HEK293 (cell line): ENCODE measurements at regions not wholly inside any gene's neighbourhood (a gene's known extent, or its start where the extent isn't known, plus 50 kb on each side); places are given as distances from the start of the nearest gene placed in this dataset.

ENCODE experiments used
- CTCF ChIA-PET: fragments of 350-600 bp; formaldehyde crosslinking; extraction: SDS; loops from one replicate; lab custom pipeline; 2021; ENCODE audit warnings: antibody characterized with exemption; lab: Yijun Ruan, JAX
- POLR2A ChIA-PET: fragments of 300-600 bp; formaldehyde crosslinking; extraction: SDS; loops from one replicate; lab custom pipeline; 2020; ENCODE audit warnings: antibody characterized with exemption, inconsistent platforms; lab: Yijun Ruan, JAX
- H3K27ac ChIP-seq: fragments of 200-500 bp; sonication (Bioruptor generic); 2 replicates; pipeline ENCODE4 v1.5.1; 2014; ENCODE audit warnings: low read depth, low read length, control low read depth, inconsistent platforms; ENCODE audit errors: extremely low read depth
- H3K36me3 ChIP-seq, 2 experiments: fragments of 200-500 bp in 1 of 2; sonication (Bioruptor generic) in 1 of 2; 1 replicate in 1 of 2; 2 replicates in 1 of 2; pipeline ENCODE4 v1.5.1; 2014 to 2017; ENCODE audit warnings: inconsistent platforms in 2 of 2, low read length in 2 of 2; ENCODE audit not compliant: control insufficient read depth in 2 of 2, insufficient read depth in 1 of 2
- H3K4me1 ChIP-seq: fragments of 200-500 bp; sonication (Bioruptor generic); 2 replicates; pipeline ENCODE4 v1.5.1; 2014; ENCODE audit warnings: mild to moderate bottlenecking, low read length, inconsistent platforms; ENCODE audit not compliant: control insufficient read depth, insufficient read depth
- H3K4me3 ChIP-seq: 2 replicates; pipeline ENCODE4 v1.5.1; 2011; ENCODE audit warnings: low read depth, mild to moderate bottlenecking, control low read depth, low read length, moderate library complexity
- H3K9me3 ChIP-seq: fragments of 200-500 bp; sonication (Bioruptor generic); 2 replicates; pipeline ENCODE4 v1.5.1; 2014; ENCODE audit warnings: low read depth, low read length, inconsistent platforms; ENCODE audit not compliant: control insufficient read depth, insufficient read depth
- ATF2 ChIP-seq: fragments of 450-650 bp; formaldehyde crosslinking; IDR thresholded peaks from 2 replicates; pipeline ENCODE4 v1.5.1; 2016; ENCODE audit warnings: missing biosample characterization, missing genetic modification characterization, low read depth
- BCL11B ChIP-seq: fragments of 450-650 bp; formaldehyde crosslinking; IDR thresholded peaks from 2 replicates; pipeline ENCODE4 v1.5.1; 2016; ENCODE audit warnings: low read depth, missing biosample characterization, missing genetic modification characterization
- GLIS2 ChIP-seq: fragments of 450-650 bp; formaldehyde crosslinking; IDR thresholded peaks from 2 replicates; pipeline ENCODE4 v1.5.1; 2016; ENCODE audit warnings: missing biosample characterization, missing genetic modification characterization
- KLF9 ChIP-seq: fragments of 450-650 bp; formaldehyde crosslinking; IDR thresholded peaks from 2 replicates; pipeline ENCODE4 v1.5.1; 2016; ENCODE audit warnings: missing biosample characterization, missing genetic modification characterization, low read depth
- PRDM2 ChIP-seq: fragments of 450-650 bp; formaldehyde crosslinking; IDR thresholded peaks from 2 replicates; pipeline ENCODE4 v1.5.1; 2016; ENCODE audit warnings: missing biosample characterization, missing genetic modification characterization, borderline replicate concordance
- ZBTB20 ChIP-seq: fragments of 450-650 bp; formaldehyde crosslinking; IDR thresholded peaks from 2 replicates; pipeline ENCODE4 v1.5.1; 2016; ENCODE audit warnings: missing biosample characterization, missing genetic modification characterization
- ZBTB8A ChIP-seq: fragments of 450-650 bp; formaldehyde crosslinking; IDR thresholded peaks from 2 replicates; pipeline ENCODE4 v1.5.1; 2016; ENCODE audit warnings: missing biosample characterization, missing genetic modification characterization
- ZNF513 ChIP-seq: fragments of 450-650 bp; IDR thresholded peaks from 2 replicates; pipeline ENCODE4 v1.5.1; 2018; ENCODE audit warnings: missing biosample characterization, missing genetic modification characterization
- ZNF621 ChIP-seq: fragments of 450-650 bp; formaldehyde crosslinking; IDR thresholded peaks from 2 replicates; pipeline ENCODE4 v1.5.1; 2017; ENCODE audit warnings: missing biosample characterization, missing genetic modification characterization
- ZNF692 ChIP-seq: fragments of 450-650 bp; formaldehyde crosslinking; IDR thresholded peaks from 2 replicates; pipeline ENCODE4 v1.5.1; 2016; ENCODE audit warnings: missing biosample characterization, missing genetic modification characterization
- ZSCAN23 ChIP-seq: fragments of 450-650 bp; formaldehyde crosslinking; IDR thresholded peaks from 2 replicates; pipeline ENCODE4 v1.5.1; 2016; ENCODE audit warnings: missing biosample characterization, missing genetic modification characterization
- TF ChIP-seq, protein P1 (sequence below): fragments of 450-650 bp; formaldehyde crosslinking; IDR thresholded peaks from 2 replicates; pipeline ENCODE4 v1.5.1; 2017; ENCODE audit warnings: missing biosample characterization, missing genetic modification characterization
- TF ChIP-seq, protein P2 (sequence below): fragments of 450-650 bp; formaldehyde crosslinking; IDR thresholded peaks from 2 replicates; pipeline ENCODE4 v1.5.1; 2017; ENCODE audit warnings: missing biosample characterization, missing genetic modification characterization

DNA sequence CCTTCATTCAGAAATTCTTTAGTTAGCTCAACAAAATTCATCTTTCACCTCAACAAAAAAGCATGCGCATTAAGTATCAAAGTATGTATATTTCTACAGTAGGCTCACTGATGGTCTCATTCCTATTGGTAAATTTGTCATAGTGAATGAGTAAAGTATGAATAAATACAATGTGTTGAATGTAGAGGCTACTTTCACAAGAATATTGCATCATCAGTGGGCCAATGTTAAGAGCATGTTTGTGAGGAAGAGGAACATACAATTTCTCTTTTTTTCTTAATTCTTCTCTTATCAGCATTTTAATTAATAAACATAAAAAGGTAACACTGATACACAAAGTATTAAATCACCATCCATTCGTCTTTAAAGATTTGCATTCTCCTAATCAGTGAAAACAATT lies 505.1 kb downstream of the CETN3 start:
- Histone ChIP-seq H3K27ac (no peak overlapping the region), H3K36me3 (no peaks in the 10 kb centered on the region), H3K4me1 (no peaks in the 10 kb centered on the region), H3K4me3 (no peak overlapping the region), H3K9me3 (no peaks in the 10 kb centered on the region)
- ChIA-PET CTCF (no interaction called here), POLR2A (no interaction called here)
- TF ChIP-seq PRDM2 (tag by site-specific recombination) (no peak), ZBTB20 (no peak), KLF9 (no peak), ZSCAN23 (no peak), ZNF513 (tag by site-specific recombination) (no peak)
- TF ChIP-seq, protein P1, sequence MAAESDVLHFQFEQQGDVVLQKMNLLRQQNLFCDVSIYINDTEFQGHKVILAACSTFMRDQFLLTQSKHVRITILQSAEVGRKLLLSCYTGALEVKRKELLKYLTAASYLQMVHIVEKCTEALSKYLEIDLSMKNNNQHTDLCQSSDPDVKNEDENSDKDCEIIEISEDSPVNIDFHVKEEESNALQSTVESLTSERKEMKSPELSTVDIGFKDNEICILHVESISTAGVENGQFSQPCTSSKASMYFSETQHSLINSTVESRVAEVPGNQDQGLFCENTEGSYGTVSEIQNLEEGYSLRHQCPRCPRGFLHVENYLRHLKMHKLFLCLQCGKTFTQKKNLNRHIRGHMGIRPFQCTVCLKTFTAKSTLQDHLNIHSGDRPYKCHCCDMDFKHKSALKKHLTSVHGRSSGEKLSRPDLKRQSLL (tag by site-specific recombination), result no peak

- Histone ChIP-seq H3K4me1 (no peaks in the 10 kb centered on the region), H3K4me3 (no peak overlapping the region), H3K9me3 (no peaks in the 10 kb centered on the region), H3K36me3 (no peaks in the 10 kb centered on the region), H3K27ac (no peak overlapping the region)
- ChIA-PET POLR2A (no interaction called here), CTCF (no interaction called here)
- TF ChIP-seq BCL11B, result no peak
- TF ChIP-seq ZNF621 (tag by site-specific recombination), result no peak
- TF ChIP-seq GLIS2 (tag by site-specific recombination), result no peak
- no peak for TF ChIP-seq ZBTB8A (tag by site-specific recombination)
- no peak for TF ChIP-seq ZNF692 (tag by site-specific recombination)
- TF ChIP-seq ATF2 (tag by site-specific recombination), result no peak
- TF ChIP-seq, protein P2, sequence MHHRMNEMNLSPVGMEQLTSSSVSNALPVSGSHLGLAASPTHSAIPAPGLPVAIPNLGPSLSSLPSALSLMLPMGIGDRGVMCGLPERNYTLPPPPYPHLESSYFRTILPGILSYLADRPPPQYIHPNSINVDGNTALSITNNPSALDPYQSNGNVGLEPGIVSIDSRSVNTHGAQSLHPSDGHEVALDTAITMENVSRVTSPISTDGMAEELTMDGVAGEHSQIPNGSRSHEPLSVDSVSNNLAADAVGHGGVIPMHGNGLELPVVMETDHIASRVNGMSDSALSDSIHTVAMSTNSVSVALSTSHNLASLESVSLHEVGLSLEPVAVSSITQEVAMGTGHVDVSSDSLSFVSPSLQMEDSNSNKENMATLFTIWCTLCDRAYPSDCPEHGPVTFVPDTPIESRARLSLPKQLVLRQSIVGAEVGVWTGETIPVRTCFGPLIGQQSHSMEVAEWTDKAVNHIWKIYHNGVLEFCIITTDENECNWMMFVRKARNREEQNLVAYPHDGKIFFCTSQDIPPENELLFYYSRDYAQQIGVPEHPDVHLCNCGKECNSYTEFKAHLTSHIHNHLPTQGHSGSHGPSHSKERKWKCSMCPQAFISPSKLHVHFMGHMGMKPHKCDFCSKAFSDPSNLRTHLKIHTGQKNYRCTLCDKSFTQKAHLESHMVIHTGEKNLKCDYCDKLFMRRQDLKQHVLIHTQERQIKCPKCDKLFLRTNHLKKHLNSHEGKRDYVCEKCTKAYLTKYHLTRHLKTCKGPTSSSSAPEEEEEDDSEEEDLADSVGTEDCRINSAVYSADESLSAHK (tag by site-specific recombination), result no peak
These were observed 507.6 kb downstream of the CETN3 start for GRCh38 chr5:89901983-89902382.
